ENCODE measurements at regions not wholly inside any gene's neighbourhood (a gene's known extent, or its start where the extent isn't known, plus 50 kb on each side); places are given as distances from the start of the nearest gene placed in this dataset.

DNA sequence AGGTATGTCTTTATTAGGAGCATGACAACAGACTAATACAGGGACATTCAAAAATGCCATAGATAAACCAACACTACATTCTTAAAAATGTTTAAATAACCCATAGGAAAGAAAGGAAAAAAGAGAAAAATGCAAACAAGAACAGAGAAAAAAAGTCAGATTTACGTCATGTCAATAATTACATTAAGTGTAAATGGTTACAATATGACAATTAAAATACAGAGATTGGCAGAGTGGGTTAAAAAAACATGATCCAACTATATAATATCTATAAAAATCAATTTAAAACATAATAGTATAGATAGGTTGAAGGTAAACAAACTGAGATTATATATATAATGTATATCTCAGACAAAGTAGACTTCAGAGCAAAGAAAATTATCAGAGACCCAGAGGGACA lies 255.8 kb downstream of the ANAPC1 start:
- DNase-seq (ENCODE audit: extremely low read depth in 1 of 2, low read depth in 1 of 2), result no peak

DNA sequence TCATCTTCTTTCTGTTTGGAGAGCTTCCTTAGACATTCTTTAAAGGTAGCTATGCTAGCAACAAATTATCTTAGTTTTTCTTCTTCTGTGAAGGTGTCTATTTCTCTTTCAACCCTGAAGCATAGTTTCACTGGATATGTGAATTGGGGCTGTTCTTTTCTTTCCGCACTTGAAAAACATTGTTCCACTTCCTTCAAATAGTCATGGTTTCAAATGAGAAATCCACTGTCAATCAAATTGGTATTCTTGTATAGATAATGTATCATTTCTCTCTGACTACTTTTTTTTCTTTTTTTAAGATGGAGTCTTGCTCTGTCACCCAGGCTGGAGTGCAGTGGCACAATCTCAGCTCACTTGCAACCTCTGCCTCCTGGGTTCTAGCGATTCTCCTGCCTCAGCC lies 254.0 kb downstream of the ANAPC1 start:
- no peak for DNase-seq (ENCODE audit: extremely low read depth in 1 of 2, low read depth in 1 of 2)

GRCh38 chr2:111632661-111633060 lies 251.3 kb downstream of the ANAPC1 start:
- DNase-seq (ENCODE audit: extremely low read depth in 1 of 2, low read depth in 1 of 2), result peak in 1 of 2 donors; percentile 34

DNA sequence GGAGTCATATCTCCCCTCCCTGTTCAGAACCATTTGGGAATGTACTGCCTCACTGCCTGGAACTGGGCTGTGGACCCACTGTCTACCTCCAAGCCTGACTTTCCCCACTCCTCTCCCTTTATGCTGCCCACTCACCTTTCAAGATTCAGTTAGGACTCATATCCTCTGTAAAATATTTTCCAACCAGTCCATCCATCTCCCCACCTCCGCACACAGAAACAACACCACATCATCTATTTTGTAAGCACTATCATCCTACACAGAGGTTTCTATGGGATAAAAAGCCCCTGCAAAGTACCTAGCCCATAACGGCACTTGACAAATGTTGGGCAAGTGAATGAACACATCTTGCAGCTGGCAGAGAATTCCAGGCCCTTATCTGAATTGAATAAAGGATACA lies 250.8 kb downstream of the ANAPC1 start:
- DNase-seq (ENCODE audit: extremely low read depth in 1 of 2, low read depth in 1 of 2), result no peak

GRCh38 chr2:111633643-111634042 lies 250.3 kb downstream of the ANAPC1 start:
- no peak for DNase-seq (ENCODE audit: extremely low read depth in 1 of 2, low read depth in 1 of 2)

DNA sequence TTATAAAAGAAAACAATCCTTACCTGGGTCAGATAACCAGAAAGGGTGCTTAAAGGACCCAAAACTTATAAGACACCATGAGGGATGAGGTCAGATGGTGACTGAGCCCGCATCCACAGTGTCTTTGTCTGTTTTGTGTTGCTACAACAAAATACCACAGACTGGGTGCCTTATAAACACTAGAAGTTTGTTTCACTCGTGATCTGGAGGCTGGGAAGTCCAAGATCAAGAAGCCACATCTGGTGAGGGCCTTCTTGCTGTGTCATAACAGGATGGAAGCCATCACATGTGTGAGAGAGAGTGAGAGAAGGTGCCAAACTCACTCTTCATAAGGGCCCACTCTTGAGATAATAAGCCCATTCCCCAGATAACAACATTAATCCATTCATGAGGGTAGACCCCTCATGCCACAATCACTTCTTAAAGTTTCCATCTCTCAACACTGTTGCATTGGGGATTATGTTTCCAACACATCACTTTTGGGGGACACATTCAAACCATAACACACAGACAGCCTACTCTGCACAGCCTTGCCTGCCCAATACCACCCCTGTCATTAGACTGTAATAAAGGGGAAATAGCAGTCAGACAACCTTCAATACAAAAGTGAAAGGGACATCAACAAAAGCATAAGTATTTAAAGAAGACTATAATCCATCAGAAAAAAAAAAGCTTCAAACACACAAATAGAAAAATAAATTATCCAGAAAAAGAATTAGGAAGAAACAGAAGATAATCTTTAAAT lies 249.8 kb downstream of the ANAPC1 start:
- no peak for DNase-seq (ENCODE audit: extremely low read depth in 1 of 2, low read depth in 1 of 2)

- DNase-seq (ENCODE audit: extremely low read depth in 1 of 2, low read depth in 1 of 2), result no peak
Observed at GRCh38 chr2:111634995-111635538, 248.9 kb downstream of the ANAPC1 start.

GRCh38 chr2:111636905-111637304 lies 247.1 kb downstream of the ANAPC1 start:
- no peak for DNase-seq (ENCODE audit: extremely low read depth in 1 of 2, low read depth in 1 of 2)

- no peak for DNase-seq (ENCODE audit: extremely low read depth in 1 of 2, low read depth in 1 of 2)
Observed at GRCh38 chr2:111638274-111638877, 245.6 kb downstream of the ANAPC1 start.

- no peak for DNase-seq (ENCODE audit: extremely low read depth in 1 of 2, low read depth in 1 of 2)
Observed at GRCh38 chr2:111640480-111640879, 243.5 kb downstream of the ANAPC1 start.

- no peak for DNase-seq (ENCODE audit: extremely low read depth in 1 of 2, low read depth in 1 of 2)
Observed at GRCh38 chr2:111642586-111643327, 241.2 kb downstream of the ANAPC1 start.

GRCh38 chr2:111643759-111644158 lies 240.2 kb downstream of the ANAPC1 start:
- no peak for DNase-seq (ENCODE audit: extremely low read depth in 1 of 2, low read depth in 1 of 2)

GRCh38 chr2:111647359-111647758 lies 236.6 kb downstream of the ANAPC1 start:
- DNase-seq (ENCODE audit: extremely low read depth in 1 of 2, low read depth in 1 of 2), result no peak

- DNase-seq (ENCODE audit: extremely low read depth in 1 of 2, low read depth in 1 of 2), result no peak
Observed at GRCh38 chr2:111652038-111652437, 232.0 kb downstream of the ANAPC1 start.

- DNase-seq (ENCODE audit: extremely low read depth in 1 of 2, low read depth in 1 of 2), result no peak
Observed at GRCh38 chr2:111652681-111653080, 231.3 kb downstream of the ANAPC1 start.

DNA sequence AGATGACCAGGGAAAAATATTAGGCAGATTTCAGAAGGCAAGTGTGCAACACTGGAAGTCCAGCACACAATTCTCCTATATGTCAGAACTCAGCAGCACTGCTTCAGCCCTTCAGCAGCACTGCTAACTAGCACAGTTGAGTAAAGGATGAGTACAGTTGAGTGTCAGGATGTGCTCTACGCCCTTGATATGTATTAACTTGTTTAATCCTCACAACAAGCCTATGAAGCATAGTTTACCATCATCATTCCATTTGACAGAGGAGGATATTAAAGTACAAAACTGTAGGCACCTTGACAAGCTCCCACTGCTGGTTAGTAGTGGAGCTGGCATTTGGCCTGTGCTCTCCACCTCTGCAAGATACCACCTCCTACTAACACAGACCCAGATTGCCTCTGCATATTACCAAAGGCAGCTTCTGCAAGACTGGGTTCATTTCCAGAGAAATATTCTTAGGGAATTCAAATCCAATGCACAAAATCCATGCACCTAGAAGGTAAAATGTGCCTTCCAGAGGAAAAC lies 230.8 kb downstream of the ANAPC1 start:
- no peak for DNase-seq (ENCODE audit: extremely low read depth in 1 of 2, low read depth in 1 of 2)

DNA sequence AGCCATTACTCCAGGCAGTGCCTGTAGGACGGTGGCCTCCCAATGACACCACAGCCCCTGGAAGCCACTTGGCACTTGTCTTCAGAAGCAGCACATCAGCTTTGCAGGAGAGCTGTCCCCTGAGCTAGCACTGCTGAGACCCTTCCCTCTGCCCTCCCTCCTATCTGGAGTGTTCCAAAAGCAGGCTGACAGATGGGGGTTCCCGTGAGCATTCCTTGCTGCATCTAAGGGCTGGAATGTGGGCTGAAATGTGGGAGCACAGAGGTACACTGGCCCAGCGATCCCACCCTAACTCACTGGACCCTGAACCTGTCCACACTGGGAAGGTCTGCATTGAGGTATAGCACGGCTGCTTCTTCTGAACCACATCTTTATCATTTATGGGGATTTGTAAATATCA lies 230.1 kb downstream of the ANAPC1 start:
- DNase-seq (ENCODE audit: extremely low read depth in 1 of 2, low read depth in 1 of 2), result no peak

DNA sequence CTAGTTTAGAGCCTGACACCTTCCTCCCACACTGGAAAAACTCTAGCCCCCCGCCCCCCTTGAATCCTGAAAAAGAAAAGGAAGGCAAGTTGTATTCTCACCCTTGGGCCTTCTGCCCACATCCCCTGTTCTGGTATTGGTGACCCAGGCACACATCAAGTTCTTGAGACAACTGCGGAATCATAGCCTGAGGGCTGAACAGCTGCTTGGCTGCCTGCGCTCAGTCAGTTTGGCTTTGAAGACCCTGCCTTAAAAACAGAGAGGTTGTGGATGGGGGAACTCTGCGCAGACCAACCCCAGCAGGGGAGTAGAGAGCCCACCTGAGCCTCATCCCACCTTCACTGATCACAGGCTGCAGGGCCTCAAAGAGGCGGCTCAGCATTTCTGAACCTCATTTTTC lies 229.2 kb downstream of the ANAPC1 start:
- no peak for DNase-seq (ENCODE audit: extremely low read depth in 1 of 2, low read depth in 1 of 2)

- no peak for DNase-seq (ENCODE audit: extremely low read depth in 1 of 2, low read depth in 1 of 2)
Observed at GRCh38 chr2:111656436-111656835, 227.6 kb downstream of the ANAPC1 start.

DNA sequence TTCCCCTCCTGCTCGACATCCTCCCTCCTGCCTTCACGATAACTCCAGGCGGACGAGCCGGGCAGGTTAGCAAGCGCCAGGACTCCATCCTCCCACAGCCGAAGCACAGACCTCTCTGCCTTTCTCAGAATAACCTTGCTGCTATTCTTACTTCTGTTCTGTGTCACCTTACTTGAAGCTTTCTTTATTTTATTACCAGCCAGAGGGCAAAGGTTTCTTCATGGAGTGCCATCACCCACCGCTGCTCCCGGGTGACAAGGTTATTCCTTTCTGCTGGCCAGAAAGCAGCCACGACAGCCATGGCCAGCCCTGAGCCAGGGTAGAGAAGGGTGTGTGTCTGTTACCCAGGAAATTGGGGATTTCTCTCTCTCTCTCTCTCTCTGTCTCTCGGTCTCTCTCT lies 227.1 kb downstream of the ANAPC1 start:
- no peak for DNase-seq (ENCODE audit: extremely low read depth in 1 of 2, low read depth in 1 of 2)

- DNase-seq (ENCODE audit: extremely low read depth in 1 of 2, low read depth in 1 of 2), result no peak
Observed at GRCh38 chr2:111657351-111657975, 226.5 kb downstream of the ANAPC1 start.

Measured in stimulated activated CD8-positive, alpha-beta memory T cell treated with anti-CD3 and anti-CD28 coated beads, Interleukin-7, amount 100 ng/mL, for 48 hours (primary cell).